ENCODE measurements at regions not wholly inside any gene's neighbourhood (a gene's known extent, or its start where the extent isn't known, plus 50 kb on each side); places are given as distances from the start of the nearest gene placed in this dataset.

- Mint-ChIP-seq H3K36me3 (no peaks in the 10 kb centered on the region), H3K9me3 (no peaks in the 10 kb centered on the region), H3K4me3 (no peak overlapping the region), H3K27me3 (peaks cover 6% of the 10 kb centered on the region), H3K27ac (no peak overlapping the region), H3K4me1 (no peaks in the 10 kb centered on the region)
- POLR2A ChIA-PET, result no interaction called here
- ATAC-seq (ENCODE audit: low read depth) (no peak), DNase-seq (no peak)
Measured at GRCh38 chr10:8594176-8594575, 539.7 kb downstream of the GATA3 start.

GRCh38 chr10:8594711-8595110, 540.2 kb downstream of the GATA3 start:
- H3K4me3 Mint-ChIP-seq, result no peak overlapping the region
- no peak overlapping the region for H3K27ac Mint-ChIP-seq
- POLR2A ChIA-PET, result no interaction called here
- no peak for DNase-seq
- no peaks in the 10 kb centered on the region for H3K36me3 Mint-ChIP-seq
- H3K4me1 Mint-ChIP-seq, result no peaks in the 10 kb centered on the region
- no peak for ATAC-seq (ENCODE audit: low read depth)
- H3K27me3 Mint-ChIP-seq, result peaks cover 6% of the 10 kb centered on the region
- no peaks in the 10 kb centered on the region for H3K9me3 Mint-ChIP-seq

DNA sequence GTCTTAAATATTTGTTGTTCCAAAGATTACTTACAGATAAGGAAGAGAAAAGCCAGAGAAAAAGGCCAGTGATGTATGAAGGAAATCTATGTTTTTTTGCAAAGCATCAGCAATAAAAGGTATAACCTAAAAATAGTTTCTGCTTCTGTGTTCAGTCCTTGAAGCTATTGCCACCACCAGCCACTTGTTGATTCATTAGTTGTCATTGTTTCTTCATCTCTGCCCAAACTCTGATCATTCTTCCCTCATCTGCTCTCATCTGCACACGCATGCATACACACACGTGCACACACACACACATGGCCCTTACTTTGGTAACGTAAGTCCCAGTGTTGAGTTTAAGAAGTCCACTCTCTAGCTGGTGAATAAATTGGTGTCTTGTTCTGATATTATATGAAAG, 540.7 kb downstream of the GATA3 start:
- no peak overlapping the region for H3K4me3 Mint-ChIP-seq
- H3K27me3 Mint-ChIP-seq, result peaks cover 5% of the 10 kb centered on the region
- no peak for ATAC-seq (ENCODE audit: low read depth)
- no peaks in the 10 kb centered on the region for H3K4me1 Mint-ChIP-seq
- H3K9me3 Mint-ChIP-seq, result no peaks in the 10 kb centered on the region
- H3K36me3 Mint-ChIP-seq, result no peaks in the 10 kb centered on the region
- POLR2A ChIA-PET, result no interaction called here
- H3K27ac Mint-ChIP-seq, result no peak overlapping the region
- no peak for DNase-seq

- Mint-ChIP-seq H3K27me3 (no peaks in the 10 kb centered on the region), H3K36me3 (no peaks in the 10 kb centered on the region), H3K9me3 (no peaks in the 10 kb centered on the region), H3K27ac (no peak overlapping the region), H3K4me1 (no peaks in the 10 kb centered on the region), H3K4me3 (no peak overlapping the region)
- POLR2A ChIA-PET, result no interaction called here
- ATAC-seq (ENCODE audit: low read depth) (no peak), DNase-seq (no peak)
Measured at GRCh38 chr10:8596929-8597472, 542.5 kb downstream of the GATA3 start.

DNA sequence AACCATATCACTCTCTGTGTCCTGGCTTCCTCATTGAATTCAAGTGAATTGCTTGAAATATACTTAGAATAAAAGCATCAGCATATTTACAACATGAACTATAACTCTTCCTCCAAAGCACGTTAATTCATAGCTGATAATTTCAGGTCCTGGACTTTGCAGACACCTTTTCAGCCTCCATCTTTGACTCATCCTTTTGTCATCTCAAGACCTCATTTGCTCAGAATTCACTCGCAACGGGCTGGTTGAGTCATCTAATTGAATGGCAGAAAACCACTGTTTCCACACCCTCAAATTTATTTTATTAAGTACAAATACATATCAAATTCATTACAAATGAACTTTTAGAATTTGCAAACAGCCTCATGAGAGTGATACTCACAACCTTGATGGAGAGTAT, 545.7 kb downstream of the GATA3 start:
- Mint-ChIP-seq H3K27me3 (no peaks in the 10 kb centered on the region), H3K4me3 (no peak overlapping the region), H3K4me1 (no peaks in the 10 kb centered on the region), H3K36me3 (no peaks in the 10 kb centered on the region), H3K9me3 (no peaks in the 10 kb centered on the region), H3K27ac (no peak overlapping the region)
- POLR2A ChIA-PET, result no interaction called here
- ATAC-seq (ENCODE audit: low read depth) (no peak), DNase-seq (no peak)

- ATAC-seq (ENCODE audit: low read depth) (no peak), DNase-seq (no peak)
- Mint-ChIP-seq H3K27ac (no peak overlapping the region), H3K27me3 (no peaks in the 10 kb centered on the region), H3K9me3 (peaks cover 7% of the 10 kb centered on the region), H3K36me3 (no peaks in the 10 kb centered on the region), H3K4me3 (no peak overlapping the region), H3K4me1 (no peaks in the 10 kb centered on the region)
- POLR2A ChIA-PET, result no interaction called here
Measured at GRCh38 chr10:8602821-8603220, 548.3 kb downstream of the GATA3 start.

DNA sequence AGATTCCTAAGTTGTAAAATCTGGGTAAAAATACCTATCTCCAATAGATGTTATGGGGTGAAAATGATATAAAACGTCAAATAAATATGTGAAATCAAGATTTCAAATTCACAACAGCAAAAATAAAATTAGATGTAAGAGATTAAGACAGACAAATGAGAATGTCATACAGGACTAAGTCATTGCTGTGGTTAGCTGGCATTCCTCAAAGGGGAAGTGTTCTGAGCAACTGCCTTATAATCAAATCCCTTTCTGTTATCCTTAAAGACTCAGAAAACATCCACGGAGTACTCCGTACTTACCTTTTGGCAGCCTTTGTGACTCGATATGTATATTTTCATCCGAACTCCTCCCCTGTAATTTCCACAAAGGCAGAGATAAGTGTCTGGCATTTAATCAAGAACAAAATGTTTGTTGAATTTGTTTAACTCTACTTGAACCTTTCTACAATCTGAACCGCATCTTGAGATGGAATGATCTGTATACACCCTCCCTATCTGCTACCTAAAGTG, 559.6 kb downstream of the GATA3 start:
- H3K9me3 Mint-ChIP-seq, result peaks cover 8% of the 10 kb centered on the region
- H3K36me3 Mint-ChIP-seq, result no peaks in the 10 kb centered on the region
- peaks cover 2% of the 10 kb centered on the region for H3K27me3 Mint-ChIP-seq
- ATAC-seq (ENCODE audit: low read depth), result no peak
- no peak for DNase-seq
- H3K4me1 Mint-ChIP-seq, result peaks cover 2% of the 10 kb centered on the region
- H3K4me3 Mint-ChIP-seq, result no peak overlapping the region
- H3K27ac Mint-ChIP-seq, result no peak overlapping the region
- POLR2A ChIA-PET, result no interaction called here

GRCh38 chr10:8615118-8615517, 560.6 kb downstream of the GATA3 start:
- H3K36me3 Mint-ChIP-seq, result no peaks in the 10 kb centered on the region
- H3K9me3 Mint-ChIP-seq, result peaks cover 5% of the 10 kb centered on the region
- peaks cover 2% of the 10 kb centered on the region for H3K27me3 Mint-ChIP-seq
- DNase-seq, result no peak
- no peak overlapping the region for H3K4me3 Mint-ChIP-seq
- no peak overlapping the region for H3K27ac Mint-ChIP-seq
- POLR2A ChIA-PET, result no interaction called here
- no peak for ATAC-seq (ENCODE audit: low read depth)
- peaks cover 2% of the 10 kb centered on the region for H3K4me1 Mint-ChIP-seq

DNA sequence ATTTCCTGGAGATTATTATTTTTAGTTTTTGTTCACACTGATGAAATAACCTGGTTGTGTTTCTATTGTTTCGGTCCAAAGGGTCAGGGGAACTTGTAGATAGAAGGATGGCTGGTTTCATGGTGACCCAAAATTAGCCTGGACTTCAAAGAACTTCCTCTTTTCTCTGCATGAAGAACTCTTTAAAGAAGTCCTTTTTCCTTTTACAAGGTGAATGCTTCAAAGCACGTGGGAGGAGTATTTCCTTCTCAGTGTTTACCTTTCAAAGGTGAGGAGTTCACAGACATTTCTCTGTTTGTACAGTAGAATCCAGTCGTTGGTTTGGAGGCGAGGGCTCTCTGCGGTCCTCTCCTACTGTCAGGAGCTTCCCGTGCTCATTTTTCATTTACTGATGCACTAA, 561.7 kb downstream of the GATA3 start:
- H3K9me3 Mint-ChIP-seq, result peaks cover 2% of the 10 kb centered on the region
- H3K27ac Mint-ChIP-seq, result no peak overlapping the region
- DNase-seq, result no peak
- peaks cover 2% of the 10 kb centered on the region for H3K4me1 Mint-ChIP-seq
- POLR2A ChIA-PET, result no interaction called here
- no peak overlapping the region for H3K4me3 Mint-ChIP-seq
- peaks cover 2% of the 10 kb centered on the region for H3K27me3 Mint-ChIP-seq
- no peak for ATAC-seq (ENCODE audit: low read depth)
- no peaks in the 10 kb centered on the region for H3K36me3 Mint-ChIP-seq

DNA sequence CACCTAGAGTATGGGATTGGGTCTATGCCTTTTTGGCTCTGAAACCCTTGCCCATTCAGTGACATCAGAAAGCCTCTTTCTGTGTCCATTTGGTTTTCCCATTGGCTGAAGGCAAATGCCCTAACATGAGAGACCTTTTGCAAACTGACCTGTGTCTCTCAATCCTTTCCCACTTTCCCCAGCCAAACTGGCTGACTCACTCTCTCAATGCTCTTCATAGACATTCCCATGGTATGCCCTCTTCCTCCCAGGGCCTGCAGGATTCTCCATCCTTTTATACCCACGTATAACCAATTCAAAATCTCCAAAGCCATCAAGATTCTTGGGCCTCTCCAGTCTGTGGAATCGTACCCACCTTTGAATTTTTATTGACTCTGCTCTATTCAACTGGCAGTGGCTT, 563.3 kb downstream of the GATA3 start:
- Mint-ChIP-seq H3K9me3 (peaks cover 1% of the 10 kb centered on the region), H3K27ac (no peak overlapping the region), H3K4me3 (no peak overlapping the region), H3K27me3 (peaks cover 2% of the 10 kb centered on the region), H3K4me1 (peaks cover 2% of the 10 kb centered on the region), H3K36me3 (no peaks in the 10 kb centered on the region)
- DNase-seq, result no peak
- ATAC-seq (ENCODE audit: low read depth), result no peak
- POLR2A ChIA-PET, result no interaction called here

DNA sequence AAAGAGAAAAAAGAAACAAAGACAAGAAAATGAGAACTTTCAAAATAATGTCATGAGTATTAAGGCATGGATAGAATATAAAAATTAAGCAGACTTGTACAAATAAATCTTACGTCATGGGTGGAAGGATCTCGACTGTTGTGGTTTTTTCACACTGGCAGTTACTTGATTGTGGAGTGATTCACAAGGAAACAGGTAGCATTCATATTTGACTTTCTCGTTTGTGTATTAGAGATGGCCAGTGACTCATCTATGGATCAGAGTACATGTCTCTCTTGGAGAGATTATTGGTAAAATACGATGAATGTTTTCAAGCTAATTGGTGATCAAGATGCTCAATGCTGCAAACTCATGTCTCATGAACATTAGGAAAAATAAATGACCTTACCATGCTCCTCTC, 564.3 kb downstream of the GATA3 start:
- POLR2A ChIA-PET, result no interaction called here
- DNase-seq, result no peak
- no peak for ATAC-seq (ENCODE audit: low read depth)
- Mint-ChIP-seq H3K36me3 (no peaks in the 10 kb centered on the region), H3K27me3 (peaks cover 2% of the 10 kb centered on the region), H3K9me3 (peaks cover 1% of the 10 kb centered on the region), H3K27ac (no peak overlapping the region), H3K4me1 (peaks cover 2% of the 10 kb centered on the region), H3K4me3 (no peak overlapping the region)

DNA sequence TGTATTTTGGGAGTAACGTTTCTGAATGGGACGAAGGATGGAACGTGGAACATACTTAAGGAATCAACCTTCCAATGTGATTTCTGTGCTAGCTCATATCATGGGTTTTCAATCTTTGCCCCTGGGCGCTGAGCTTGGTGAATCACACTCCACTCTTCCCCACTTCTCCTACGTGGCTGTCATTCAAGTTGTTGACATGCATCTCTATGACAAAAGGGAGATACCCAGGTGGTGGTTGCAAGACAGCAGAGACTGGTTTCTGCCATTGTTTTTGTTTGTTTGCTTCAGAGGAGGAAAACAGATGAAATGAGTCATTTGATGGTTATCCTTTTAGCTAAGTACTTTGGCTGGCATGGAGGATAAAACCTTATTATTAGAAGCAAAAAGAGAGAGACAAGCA, 573.9 kb downstream of the GATA3 start:
- no peaks in the 10 kb centered on the region for H3K4me1 Mint-ChIP-seq
- peaks cover 2% of the 10 kb centered on the region for H3K36me3 Mint-ChIP-seq
- no peaks in the 10 kb centered on the region for H3K9me3 Mint-ChIP-seq
- DNase-seq, result no peak
- H3K27me3 Mint-ChIP-seq, result no peaks in the 10 kb centered on the region
- POLR2A ChIA-PET, result no interaction called here
- no peak for ATAC-seq (ENCODE audit: low read depth)
- H3K4me3 Mint-ChIP-seq, result no peak overlapping the region
- H3K27ac Mint-ChIP-seq, result no peak overlapping the region

DNA sequence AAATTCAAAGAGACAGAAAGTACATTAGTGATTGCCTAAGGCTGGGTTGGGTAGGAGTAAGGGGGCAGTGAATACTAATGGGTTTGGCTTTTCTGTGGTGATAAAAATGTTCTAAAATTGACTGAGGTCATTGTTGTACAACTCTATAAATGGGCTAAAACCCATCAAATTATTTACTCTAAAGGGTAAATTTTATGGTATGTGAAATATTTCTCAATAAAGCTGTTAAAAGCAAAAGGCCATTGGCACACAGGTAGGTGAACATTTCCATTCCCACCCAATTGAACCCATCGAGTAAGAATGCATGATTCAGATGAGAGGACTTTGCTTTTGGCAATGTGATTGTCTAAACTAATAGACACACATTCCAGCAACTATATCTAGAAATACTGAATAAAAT, 579.4 kb downstream of the GATA3 start:
- Mint-ChIP-seq H3K4me1 (no peaks in the 10 kb centered on the region), H3K9me3 (no peaks in the 10 kb centered on the region), H3K27ac (no peak overlapping the region), H3K27me3 (peaks cover 2% of the 10 kb centered on the region), H3K4me3 (no peak overlapping the region), H3K36me3 (peaks cover 2% of the 10 kb centered on the region)
- ATAC-seq (ENCODE audit: low read depth), result no peak
- POLR2A ChIA-PET, result no interaction called here
- no peak for DNase-seq

DNA sequence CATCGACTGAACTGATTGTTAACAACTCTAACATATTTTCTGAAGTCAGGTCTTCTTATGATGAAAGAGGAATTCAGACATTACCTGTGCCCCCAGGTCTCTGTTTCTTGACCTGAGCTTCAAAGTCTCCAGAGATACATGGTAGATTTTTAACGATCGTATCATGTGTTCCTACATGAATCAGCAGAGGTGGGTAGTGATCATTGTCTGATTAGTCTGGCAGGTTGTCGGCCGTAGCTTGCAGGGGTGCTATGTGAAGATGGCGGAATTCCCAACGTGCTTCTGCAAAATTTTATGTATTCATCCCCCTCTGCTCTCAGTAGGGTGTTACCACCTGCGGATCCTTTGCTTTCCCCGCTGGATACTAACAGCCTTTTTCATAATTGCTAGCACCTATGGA, 581.9 kb downstream of the GATA3 start:
- no peak for DNase-seq
- Mint-ChIP-seq H3K27ac (no peak overlapping the region), H3K9me3 (peaks cover 1% of the 10 kb centered on the region), H3K4me3 (no peak overlapping the region), H3K36me3 (no peaks in the 10 kb centered on the region), H3K27me3 (peaks cover 2% of the 10 kb centered on the region), H3K4me1 (no peaks in the 10 kb centered on the region)
- ATAC-seq (ENCODE audit: low read depth), result no peak
- POLR2A ChIA-PET, result no interaction called here

DNA sequence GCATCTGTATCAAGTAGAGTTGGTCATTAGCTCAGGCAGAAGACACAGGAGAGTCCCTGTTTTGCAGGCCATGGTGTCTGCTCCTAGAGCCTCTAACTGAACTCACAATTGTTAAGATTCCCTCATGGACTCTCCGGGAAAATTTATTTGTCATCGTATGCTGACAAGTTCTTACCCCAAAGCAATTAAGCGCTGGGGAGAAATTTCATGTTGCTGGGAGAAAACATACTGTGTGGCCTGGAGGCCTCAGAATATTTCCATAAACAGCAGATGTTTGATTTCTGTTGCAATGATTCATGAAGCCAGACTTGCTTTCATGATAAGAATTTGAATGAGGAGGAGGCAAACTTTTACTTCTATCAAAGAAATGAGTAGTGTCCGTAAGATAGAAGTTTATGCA, 583.2 kb downstream of the GATA3 start:
- Mint-ChIP-seq H3K27me3 (peaks cover 2% of the 10 kb centered on the region), H3K27ac (no peak overlapping the region), H3K36me3 (no peaks in the 10 kb centered on the region), H3K4me3 (no peak overlapping the region), H3K9me3 (peaks cover 4% of the 10 kb centered on the region), H3K4me1 (no peaks in the 10 kb centered on the region)
- POLR2A ChIA-PET, result no interaction called here
- no peak for ATAC-seq (ENCODE audit: low read depth)
- DNase-seq, result no peak

Measured in activated naive CD8-positive, alpha-beta T cell treated with anti-CD3 and anti-CD28 coated beads, Interleukin-2, amount 10 ng/mL, durations not matched to agents 7 days and 5 days (primary cell).